Non-pigmented ciliary epithelial cell (primary cell): ENCODE measurements at regions not wholly inside any gene's neighbourhood (a gene's known extent, or its start where the extent isn't known, plus 50 kb on each side); places are given as distances from the start of the nearest gene placed in this dataset.

Experiments used
- DNase-seq: peaks from one replicate; pipeline ENCODE4 v3.0.0-alpha.2; 2010; ENCODE audit warnings: low read depth

DNA sequence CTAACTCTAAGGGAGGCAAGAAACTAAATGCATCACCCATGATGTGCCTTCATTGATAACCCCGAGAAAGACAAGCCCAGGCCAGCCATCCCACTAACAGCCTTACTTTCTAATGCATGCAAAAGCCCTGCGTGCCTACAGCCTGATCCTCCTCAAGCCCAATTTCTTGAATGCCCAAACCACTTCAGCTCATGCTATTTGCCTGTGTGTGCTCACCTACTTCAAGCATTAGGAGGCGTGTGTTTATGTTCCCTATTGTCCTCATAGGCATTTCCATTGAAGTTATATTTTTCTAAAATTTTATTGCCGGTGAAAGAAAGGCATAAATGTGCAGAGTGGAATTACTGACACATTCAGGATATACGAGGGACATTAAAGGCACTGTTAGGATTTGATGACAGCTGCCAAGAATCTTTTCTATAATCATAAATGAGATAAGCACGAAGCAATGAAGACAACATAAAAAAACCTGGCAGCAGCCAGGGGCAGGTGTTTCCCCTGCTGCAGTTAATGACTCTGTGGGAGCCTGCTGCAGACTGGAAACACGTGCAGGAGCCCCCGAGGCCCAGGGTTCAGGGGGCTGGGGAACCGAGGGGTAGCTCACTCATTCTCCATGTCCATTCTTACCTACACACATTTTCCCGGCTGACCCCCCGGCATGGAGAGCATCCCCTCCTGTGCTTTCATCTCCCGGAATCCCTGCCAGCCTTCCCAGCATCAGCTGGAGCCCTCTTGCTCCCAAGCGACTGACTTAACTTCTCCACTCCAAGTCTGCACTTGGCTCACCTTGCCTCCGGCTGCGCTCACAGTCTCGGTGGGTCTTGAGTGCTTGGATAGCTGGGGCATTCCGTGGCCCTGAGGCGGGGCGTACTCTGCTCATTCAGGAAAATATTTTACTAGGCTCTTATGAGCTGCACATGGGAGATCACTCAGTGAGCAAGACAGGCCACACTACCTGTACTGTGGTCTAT lies 292.3 kb upstream of the SIX2 start:
- DNase-seq, result no peak

DNA sequence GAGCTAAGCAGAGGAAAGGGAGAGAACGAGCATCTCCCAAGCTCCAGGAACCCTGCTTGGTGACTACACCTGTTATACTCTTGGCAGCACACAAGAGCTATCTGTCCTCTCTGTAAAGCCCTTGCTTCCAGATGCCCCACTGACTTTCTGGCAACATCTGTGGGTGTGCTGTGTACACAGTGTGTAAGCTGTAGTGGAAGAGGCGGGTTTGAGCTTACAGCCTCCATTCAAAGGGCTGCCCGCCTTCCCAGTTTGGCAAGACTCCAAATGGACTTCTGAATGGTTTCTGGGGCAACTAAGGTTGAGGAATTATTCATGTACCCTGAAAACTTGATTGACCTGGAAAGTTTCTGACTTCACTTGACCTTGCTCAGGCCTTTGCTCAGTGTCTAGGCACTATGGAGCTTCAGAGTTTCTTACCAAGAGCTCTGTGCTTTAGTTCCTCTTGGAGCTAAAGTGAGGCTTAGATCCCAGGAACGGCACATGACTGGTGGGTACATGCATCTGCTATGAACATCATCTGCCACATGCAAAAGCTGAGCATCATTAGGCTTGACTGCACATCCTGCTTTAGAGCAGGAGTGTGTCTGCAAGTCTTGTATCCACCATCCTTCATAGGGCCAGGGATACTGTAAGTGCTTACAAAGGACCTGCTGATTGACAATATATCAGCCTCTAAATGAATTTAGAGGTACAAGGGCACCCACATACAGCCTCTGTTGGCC lies 290.9 kb upstream of the SIX2 start:
- no peak for DNase-seq

DNA sequence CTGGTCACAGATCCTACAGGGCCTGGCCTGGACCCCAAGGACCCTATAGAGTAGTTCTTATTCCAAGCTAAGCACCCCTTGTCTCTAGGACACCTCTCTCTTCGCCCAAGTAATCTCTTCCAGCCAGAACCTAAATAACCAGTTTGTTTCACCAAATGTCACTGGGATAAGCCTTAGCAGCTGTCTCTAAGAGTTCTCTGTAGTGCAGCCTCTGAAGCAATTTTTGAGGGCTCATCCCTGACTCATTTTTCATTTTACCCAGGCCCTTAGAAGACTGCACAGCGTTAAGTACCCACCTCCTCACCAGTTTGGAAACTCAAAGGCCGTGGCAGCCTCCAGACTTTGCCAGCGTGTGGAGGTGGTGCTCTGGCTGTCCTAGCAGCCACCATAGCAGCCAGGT lies 290.1 kb upstream of the SIX2 start:
- no peak for DNase-seq

DNA sequence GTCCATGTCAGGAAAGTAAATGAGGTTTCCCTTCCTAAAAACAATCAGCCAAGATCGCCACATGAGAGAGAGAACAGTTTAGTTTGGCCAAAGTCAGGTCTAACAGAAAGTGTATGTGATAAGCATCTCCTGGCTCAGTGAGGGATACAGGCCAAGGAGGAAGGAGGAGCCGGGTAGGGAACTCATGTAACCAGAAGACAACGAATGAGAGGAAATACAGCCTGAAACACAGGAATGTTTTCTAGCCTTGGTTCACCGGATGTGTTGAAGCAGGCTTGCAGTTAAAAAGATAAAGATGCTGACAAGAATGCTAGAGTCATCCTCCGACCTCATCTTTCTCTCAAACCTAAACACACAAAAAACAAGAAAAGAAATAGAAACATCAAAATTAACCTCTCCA lies 283.9 kb upstream of the SIX2 start:
- no peak for DNase-seq

DNA sequence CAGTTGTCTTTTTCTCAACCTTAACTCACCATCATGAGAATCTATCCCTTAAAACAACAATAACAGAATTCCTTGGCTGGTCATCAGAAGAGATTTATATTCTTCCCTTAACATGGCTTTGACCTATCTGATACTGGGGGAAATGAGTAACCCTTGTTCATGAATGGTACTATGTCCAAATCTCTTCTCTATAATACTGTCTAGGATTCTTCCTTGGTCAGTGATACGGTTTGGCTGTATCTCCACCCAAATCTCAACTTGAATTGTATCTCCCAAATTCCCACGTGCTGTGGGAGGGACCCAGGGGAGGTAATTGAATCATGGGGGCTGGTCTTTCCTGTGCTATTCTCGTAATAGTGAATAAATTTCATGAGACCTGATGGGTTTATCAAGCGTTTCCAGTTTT lies 282.0 kb upstream of the SIX2 start:
- DNase-seq, result no peak

DNA sequence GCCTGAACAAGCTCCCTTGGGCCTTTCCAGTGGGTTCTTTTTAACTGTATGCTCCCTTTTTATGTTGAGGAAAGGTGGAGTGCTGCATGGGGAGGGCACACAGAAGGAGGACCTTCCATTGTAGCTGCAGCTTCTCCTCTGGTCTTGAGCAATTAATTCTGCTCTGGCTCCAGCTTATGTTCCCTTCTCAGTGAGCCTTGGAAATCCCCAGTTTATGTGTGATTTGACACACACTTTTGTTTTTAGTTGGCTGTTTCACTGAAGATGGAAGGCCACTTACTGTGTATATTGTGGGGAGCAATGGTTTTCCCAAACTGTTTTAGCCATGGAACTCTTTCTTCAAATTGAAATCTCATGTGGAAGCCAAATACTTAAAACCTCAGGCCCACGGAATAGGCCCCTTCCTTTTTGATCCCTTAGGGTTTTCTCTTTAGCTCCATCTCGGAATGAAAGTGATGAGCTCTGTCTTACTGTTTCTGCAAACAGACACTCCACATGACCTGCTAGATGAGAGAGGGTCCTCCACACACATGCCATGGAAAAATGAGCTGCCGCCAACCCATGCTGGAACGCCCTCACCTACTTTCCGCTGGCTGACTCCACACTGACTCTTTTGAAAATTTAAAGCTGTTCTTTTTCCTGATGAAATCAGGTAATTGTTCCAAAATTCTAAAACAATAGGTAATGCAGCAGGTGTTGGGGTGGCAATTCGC lies 280.9 kb upstream of the SIX2 start:
- DNase-seq, result no peak

DNA sequence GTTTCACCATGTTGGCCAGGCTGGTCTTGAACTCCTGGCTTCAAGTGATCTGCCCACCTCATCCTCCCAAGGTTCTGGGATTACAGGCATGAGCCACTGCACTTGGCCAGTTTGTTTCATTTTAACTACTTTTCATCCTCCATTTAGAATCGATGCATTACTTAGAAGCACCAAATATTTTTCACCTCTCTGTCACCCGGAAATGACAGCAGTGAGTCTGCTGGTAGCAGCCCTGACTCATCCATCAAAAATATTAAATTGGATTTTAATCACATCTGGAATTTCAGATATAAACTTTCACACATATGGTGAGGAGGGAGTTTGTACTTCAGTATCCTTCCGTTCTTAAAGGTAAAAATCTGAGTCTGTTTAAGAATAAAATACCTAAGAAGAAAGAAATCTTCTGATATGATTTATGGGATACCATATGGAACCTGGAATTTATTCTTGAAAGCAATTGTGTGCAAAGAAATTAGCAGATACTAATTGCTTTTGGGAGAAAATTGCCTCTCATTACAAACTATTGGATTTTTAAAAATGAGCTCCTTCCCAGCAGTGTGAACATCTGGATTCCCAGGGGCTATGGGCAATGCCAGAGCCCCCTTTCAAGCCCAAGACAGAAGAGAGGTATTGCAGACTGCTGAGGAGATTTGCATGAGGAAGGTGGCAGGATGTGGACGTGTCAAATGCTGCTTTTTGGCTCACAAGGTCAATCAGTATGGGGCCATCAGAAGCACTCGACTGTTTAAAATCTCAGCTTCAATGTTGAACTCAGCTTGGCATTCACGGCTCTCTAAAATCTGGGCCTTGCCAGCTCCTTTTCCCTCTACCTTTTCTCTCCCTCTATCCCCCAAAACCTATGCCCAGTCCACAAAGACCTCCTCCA lies 279.5 kb upstream of the SIX2 start:
- DNase-seq, result no peak

DNA sequence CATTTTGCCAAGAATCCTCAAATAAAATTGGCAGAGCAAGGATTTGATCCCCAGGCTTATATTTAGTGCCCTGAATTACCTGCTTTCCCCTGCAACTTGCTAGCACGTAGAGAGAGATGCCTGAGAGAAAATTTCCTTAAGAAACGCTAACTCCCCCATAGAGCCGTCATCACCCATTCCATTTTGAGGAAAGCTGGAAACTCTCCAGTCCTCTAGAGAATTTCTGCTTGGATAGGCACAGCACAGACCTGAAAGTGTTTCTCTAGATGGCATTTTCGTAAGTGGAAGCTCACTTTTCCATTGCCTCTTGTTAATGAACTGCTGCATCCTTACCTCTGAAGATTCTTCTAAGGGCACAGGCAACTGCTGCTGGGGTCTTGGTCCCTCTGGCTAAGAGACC lies 277.8 kb upstream of the SIX2 start:
- no peak for DNase-seq

DNA sequence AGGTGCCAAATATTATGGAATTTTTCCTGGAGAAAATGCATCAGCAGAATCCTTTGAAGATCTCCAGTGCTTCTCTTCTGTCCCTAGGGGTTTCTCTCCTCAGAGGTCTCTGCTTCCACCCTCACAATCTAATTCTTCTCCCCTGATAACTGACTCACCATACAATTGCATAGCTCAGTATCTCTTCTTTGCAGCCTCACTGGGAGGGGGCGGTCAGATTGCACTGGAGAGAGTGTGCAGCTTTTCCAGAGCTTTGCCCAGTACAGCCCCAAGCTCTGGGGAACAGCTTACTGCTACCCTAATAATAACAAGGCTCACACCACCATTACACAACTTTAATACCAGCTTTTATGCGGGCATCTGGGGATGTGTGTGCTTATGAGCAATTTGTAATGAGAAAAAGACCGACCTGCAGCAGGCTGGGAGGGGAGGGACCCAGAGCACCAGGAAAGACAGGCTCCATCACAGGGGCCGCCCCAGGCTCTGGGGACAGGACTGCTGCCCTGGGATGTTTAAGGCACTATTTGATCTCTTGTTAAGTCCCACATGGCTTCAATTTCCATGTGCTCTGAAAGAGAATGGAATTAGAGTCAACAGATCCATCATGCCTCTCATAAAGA lies 276.6 kb upstream of the SIX2 start:
- no peak for DNase-seq

DNA sequence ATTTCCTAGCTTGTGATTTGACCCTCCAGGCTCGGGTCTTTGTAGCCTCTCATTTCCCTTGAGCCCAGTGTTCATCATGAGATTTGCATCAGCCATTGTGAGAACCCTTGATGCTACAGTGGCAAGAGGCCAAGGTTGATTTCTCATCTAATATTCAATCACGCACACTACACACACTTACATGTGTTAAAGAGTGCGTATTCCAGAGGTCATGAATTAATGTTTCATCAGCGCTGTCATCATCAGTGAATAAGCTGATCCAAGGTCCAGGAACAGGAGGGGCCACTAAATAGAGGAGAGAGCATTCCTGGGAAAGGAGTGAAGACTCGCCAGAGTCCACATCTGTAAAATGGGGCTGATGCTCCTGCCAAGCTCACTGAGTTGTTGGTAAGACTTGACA lies 276.1 kb upstream of the SIX2 start:
- no peak for DNase-seq

DNA sequence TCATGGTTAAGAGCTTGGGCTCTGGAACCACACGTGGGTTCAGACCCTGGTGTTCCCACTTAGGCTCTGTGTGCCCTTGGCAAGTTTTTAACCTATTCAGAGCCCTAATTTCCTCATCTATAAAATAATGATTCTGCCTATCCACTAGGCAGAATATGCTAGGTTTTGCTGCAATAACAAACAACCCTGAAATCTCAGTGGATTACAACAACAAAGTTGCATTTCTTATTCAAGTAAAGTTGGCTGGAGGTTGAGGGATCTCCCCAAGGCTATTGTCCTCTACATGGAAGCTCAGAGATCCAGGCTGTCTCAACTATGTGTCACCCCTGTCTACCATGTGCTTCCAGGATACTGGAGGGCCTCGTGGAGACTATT lies 275.4 kb upstream of the SIX2 start:
- no peak for DNase-seq

DNA sequence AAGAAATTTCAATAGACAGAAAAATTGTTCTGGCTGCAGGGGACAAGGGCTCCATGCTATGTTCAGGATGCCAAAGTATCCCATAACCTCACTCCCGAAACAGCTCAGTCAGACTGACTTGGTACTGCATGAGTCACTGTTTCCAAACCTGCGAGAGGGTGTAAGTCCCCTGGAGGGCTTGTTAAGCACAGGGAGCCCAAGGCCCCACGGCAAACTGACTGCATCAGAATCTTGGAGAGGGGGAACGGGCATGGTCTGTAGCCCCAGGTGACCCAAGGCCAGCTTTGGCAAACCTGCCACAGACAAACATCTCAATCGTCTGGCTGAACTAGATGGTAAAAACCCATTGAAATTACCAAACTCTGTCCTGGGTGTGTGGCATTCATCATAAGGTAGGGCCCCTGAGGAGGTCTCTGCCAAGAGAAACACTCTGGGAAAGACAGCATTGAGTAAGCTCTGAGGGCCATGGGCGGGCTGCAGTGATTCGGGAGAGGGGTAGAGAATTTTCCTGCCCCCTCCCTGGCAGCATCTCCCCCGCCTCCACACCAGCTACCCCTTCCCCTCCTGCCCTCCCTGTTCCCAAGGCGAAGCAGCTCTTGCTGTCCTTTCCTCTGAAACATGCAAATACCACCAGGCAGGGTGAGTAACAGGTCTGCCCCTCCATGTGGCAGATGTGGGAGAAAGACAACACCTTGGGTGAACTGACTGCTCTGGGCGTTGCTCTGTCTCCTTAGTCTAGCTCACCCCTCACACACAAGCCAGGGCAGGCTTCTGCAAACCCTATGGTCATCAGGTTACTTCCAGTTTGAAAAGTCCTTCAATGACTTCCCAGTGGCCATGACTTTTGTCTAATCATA lies 274.7 kb upstream of the SIX2 start:
- DNase-seq, result peak; percentile 62

DNA sequence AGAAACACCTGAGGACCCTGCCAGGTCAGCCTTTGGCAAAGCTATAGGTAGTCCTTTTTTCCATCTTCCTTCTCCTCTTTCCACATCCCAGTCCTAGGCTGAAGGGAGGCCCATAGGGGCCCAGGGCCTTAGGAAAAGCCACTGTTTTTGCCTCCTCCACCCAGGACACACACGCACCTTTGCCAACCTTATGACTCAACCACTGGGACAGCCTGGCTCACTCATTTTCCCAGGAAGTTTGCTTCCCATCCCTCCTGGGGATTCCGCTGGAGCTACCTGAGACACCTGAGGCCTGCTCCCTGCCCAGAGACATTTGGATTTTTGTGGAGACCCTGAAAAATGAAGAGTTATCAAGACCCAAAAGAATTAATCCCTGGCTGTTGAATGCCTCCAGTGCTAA lies 273.4 kb upstream of the SIX2 start:
- no peak for DNase-seq

DNA sequence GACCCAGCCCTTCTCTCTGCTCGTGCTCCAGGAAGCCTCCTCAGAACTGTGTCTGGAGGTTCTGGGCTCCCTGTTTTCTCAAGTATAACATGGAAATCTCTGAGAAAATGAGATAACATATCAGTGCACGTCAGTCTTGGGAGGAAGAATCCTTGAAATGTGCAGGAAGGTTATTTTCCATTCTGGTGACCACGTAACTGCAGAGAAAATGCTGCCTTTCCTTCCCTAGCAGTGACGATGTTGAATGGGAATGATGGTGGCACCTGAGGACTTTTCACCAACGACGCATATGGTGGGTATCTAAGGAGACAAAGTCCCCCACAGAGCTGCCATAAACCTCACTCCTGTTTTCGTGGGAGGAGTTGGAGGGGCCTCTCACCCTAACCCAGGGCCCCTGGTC lies 272.1 kb upstream of the SIX2 start:
- no peak for DNase-seq

DNA sequence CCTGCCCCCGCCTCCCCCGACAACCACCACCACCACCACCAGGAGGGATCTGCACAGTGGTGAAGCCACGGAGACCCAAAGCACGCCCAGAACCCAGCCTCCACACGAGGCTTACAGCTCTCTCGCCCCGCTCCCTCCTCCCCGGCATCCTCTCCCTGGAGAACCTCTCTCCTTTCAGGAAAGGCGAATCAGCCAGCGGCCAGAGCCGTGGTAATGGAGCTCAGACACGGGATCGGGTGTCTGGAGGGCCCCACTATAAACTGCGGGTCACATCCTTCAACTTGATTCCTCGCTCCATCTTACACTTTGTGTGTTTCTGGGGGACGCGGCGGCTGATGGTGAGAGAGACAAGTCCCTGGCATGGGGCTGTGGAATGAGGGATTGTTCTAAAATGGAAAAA lies 271.5 kb upstream of the SIX2 start:
- no peak for DNase-seq

DNA sequence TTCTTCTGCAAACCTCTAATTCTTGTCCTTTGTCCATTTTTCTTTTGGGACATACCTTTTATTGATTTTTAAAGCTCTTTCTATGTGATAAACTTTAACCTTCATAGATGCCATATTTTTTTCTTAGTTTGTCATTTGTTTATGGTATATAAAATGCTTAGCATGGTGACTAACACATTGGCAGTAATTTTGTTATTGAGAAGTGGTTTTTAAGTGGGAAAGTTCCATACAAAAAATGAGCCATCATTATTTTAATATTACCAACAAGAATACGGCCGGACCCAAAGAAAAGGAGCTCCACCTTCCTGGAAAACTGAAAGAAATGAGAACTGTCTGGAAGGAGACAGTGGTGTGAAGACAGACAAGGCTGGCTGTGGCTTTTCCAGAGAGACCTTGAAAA lies 270.1 kb upstream of the SIX2 start:
- no peak for DNase-seq

DNA sequence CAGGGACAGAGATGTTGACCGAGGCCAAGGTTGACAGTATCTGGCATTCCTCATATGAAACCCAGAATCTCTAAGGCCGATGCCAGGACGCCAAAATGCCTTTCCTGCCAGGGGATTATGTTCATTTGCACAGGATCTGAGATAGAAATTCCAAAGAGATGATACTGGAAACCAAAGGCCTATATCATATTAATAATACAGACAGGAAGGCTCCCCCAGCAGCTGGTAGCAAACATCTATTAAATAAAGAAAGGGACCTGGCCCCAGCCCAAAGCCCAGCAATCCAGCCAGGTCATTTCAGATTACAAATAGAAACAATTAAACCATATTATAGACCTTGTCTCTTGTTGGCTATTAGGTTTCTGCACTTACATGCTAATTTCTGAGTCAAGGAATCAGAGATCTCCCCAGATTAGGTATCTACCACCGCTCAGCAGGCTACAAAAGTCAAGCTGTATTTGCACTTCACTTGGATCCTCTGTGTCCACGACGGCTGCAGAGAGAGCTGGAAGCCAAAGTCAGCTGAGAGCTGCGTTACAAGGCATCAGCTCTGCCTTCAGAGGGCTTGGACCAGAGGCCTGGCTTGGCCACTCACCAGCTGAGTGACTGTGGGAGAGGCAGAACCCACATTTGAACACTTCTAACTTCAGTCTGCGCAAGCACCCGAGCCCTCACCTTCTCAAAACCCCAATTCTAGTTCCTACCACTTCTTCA lies 269.3 kb upstream of the SIX2 start:
- no peak for DNase-seq

DNA sequence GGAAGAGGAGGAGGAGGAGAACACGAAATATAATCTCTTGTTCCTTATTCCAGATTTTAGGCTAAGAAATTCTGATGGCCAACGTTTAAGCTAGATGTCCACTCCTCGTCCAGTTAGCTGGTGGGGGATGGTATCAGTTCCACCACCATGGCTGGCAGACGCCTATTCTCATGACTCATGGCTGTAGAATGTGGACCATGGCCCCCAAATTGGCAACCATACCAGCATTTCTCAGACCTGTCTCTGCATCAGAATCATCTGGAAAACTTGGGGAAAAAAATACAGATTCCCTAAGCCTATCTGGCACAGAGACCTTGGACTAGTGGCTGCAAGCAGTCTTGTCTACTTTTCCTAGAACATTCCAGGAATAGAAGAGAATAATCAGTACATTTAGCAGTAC lies 267.7 kb upstream of the SIX2 start:
- no peak for DNase-seq

DNA sequence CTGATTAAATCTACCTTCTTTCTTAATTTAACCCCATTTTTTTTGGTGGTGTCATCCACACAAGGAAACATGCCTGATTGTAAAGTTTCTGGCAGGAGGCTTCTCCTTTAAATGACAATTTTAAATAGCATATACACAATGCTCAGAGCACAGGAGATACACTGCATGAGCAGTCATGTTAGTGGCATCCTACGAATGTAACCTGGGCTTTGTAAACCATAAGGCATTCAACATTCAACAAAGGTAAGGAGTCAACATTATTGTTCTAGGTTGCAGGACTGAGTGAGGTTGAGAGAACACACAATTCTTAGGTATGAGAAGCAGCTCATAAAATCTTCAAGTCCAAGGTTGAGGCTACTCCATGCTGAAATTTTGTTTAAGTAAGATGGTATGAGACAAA lies 266.6 kb upstream of the SIX2 start:
- no peak for DNase-seq
